HG03066 (cell line): ENCODE measurements at regions not wholly inside any gene's neighbourhood (a gene's known extent, or its start where the extent isn't known, plus 50 kb on each side); places are given as distances from the start of the nearest gene placed in this dataset.

ENCODE experiments used
- ATAC-seq: cut with Tn5 transposase; IDR thresholded peaks from one replicate; pipeline ENCODE4 v1.9.1; 2021; ENCODE audit warnings: low read depth; ENCODE audit not compliant: unreplicated experiment

DNA sequence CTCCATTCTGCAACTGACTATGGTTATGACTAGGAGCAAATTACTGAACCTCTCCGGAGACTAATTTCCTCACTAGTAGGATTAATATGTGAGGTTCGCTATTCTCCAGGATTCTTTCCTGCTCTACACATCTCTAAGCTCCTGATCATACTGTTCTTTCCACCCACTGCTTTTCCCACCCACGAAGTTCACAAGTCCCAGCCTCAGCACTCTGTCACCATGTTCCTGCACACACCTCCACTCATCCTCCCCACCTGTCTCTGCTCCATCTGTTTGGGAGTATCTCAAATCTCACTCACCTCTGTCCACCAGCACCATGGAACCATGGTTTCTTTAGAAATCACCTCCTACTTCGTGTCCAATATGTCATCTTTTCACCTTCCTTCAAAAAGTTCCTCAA lies 185.3 kb downstream of the LRATD1 start:
- ATAC-seq: no peak

DNA sequence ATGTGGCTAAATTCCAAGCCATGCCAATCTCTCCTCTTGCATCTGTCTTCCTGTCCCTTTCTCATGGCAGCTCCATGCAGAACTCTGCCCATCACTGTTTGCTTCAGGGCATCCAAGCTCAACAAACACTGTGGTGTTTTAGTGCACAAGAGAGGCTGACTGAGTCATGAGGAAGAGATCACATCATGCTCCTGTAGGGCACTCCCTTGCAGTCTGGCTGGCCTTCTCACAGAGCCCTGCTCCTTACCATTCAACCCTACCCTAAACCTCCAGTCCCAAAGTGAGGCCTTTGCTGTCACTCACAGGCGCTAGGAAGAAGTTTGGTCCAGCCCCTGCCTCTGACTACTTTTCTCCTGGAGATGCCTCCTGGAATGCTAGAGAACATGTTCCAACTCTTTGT lies 194.0 kb downstream of the LRATD1 start:
- no peak for ATAC-seq

- no peak for ATAC-seq
Measured at GRCh38 chr2:14827226-14828023, 194.9 kb downstream of the LRATD1 start.

GRCh38 chr2:14828223-14828622 lies 195.7 kb downstream of the LRATD1 start:
- no peak for ATAC-seq

DNA sequence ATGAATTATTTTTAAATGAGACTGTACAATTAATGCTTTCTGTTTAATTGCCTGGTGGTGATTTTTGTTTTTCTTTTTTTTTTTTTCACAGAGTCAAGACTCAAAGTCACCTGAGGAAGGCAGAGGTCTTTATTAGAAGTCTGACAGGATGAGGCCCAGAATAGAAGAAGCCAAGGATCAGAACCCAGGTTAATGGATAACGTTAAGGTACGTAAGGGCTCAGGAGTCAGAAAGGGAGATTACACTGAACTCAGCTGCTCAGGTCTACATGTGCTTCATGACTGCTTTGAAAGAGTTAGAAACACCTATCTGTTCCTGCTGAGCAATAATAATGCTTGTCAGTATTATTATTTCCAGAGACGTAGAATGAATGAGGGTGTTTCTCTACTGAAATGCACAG lies 196.5 kb downstream of the LRATD1 start:
- no peak for ATAC-seq

DNA sequence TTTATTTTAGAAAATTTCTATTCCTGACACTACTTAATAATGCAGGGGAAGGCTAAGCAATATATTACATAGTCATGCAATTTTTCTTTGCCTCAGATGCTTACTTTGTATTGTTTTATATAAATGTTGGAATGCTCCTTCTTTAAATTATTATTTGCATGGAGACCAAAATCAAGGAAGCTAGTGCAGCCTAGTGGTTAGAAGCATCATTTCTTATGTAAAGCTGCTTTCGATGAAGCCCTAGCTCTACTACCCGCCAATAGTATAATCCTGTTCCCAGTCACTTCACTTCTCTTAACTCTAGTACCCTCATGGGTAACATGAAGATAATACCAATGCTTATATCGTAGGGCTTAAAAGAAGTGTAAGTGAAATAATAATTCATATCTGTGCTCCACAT lies 198.9 kb downstream of the LRATD1 start:
- ATAC-seq: no peak

DNA sequence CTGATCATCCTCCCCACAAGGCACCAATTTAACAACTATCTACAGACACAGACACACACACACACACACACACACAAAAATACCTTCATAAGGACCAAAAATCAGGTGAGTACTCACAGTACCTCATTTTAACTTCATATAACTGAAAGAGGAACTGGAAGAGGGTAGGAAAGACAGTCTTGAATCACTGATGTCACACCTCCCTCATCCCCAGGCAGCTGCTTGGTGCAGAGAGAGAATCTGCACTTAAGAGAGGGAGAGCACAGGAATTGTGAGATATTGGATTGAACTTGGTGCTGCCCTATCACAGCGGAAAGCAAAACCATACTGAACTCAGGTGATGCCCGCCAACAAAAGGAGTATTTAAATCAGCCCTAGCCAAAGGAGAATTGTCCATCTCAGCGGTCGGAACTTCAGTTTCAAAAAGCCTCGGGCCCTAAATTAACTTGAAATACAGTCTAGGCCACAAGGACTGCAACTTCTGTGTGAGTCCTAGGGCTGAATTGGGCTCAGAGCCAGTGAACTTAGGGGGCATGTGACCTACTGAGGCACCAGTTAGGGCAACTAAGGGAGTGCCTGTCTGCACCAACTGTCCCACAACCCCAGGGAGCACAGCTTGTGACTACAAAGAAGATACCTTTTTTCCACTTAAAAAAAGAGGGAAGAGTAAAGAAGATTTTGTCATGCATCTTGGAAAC lies 211.1 kb downstream of the LRATD1 start:
- no peak for ATAC-seq

- ATAC-seq: no peak
Measured at GRCh38 chr2:14855751-14856150, 223.2 kb downstream of the LRATD1 start.

- no peak for ATAC-seq
Measured at GRCh38 chr2:14861181-14861580, 228.7 kb downstream of the LRATD1 start.

GRCh38 chr2:14866736-14867352 lies 234.3 kb downstream of the LRATD1 start:
- ATAC-seq: no peak

DNA sequence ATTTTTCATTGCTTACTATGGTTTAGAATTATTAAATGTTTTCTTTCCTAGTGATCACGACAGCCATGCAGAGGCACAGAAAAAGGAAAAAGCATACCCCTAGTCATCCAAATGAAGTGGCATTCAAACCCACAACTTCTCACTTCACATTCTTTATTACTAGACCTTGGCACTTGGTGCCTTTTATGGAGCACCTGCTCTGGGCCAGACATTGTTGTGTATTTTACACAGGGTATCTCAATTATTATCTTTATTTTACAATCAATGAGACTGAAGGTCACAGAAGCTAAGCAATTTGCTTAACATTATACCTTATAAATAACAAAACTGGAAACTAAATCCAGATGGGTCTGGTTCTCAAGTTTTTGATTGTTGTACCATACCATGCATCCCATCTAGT lies 235.3 kb downstream of the LRATD1 start:
- ATAC-seq: no peak

- no peak for ATAC-seq
Measured at GRCh38 chr2:14872779-14873325, 240.3 kb downstream of the LRATD1 start.

- ATAC-seq: no peak
Measured at GRCh38 chr2:14881651-14882327, 249.3 kb downstream of the LRATD1 start.

GRCh38 chr2:14884651-14885050 lies 252.1 kb downstream of the LRATD1 start:
- ATAC-seq: no peak

- no peak for ATAC-seq
Measured at GRCh38 chr2:14891546-14891945, 259.0 kb downstream of the LRATD1 start.

- ATAC-seq: no peak
Measured at GRCh38 chr2:14896330-14897030, 264.0 kb downstream of the LRATD1 start.

DNA sequence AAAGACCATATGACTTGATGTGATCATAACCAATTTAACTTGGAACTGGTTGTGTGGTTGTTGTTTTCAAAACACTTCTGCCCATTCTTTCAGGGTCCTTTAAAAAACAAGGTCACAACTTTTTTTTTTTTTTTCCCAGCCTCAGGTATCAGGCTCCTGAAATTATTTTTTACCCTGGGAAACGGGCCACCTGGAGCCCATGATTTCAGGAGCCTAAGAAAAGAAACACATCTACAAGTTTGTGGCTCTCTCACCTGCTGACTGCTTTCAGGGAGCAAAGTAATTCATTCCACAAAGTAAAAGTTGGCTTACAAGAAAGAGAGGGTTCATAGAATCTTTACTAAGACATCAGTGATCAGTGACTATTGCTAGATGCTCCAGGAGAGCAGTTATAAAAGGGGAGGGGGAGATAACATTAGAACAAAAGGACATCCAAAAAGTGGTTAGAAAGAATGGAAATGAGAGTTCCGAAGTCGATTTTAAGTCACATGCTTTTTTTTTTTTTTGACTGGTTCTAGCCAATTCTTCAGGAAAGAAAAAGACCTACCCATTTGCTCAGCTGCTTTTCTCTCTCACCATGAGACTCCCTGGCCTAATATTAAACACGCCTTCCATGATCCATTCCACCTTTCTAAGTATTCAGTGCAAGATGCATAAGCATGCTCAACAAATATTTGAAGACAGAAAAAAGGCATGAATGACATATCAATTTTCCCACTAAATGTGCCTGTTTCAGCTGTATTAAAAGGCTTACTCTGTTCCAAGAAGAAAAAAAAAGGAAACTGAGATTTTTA lies 267.3 kb downstream of the LRATD1 start:
- no peak for ATAC-seq

- no peak for ATAC-seq
Measured at GRCh38 chr2:14901737-14902136, 269.2 kb downstream of the LRATD1 start.

DNA sequence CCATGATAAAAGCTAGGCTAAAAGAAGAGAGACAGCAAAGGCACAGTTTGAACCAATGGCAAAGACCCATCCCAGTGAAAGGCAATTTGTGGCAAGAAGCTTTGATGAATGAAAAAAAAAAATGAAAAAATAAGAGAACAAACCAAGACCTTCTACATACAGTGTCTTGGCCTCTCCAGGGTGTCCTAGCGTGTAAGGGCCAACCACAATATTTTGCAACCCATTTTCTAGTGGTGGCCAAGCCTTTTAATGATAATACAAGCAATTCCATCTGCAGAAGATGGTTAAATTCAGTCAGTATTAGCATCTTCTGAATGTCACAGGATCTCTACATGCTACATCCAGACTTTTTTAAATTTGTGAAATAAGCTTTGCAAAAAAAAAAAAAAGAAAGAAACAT lies 270.4 kb downstream of the LRATD1 start:
- ATAC-seq: no peak
